Transverse colon (tissue), 4 donors: ENCODE measurements at regions not wholly inside any gene's neighbourhood (a gene's known extent, or its start where the extent isn't known, plus 50 kb on each side); places are given as distances from the start of the nearest gene placed in this dataset.

ENCODE experiments used
- POLR2A ChIP-seq: fragments of 450-650 bp; IDR thresholded peaks from one replicate; pipeline ENCODE4 v1.6.1; 2016; ENCODE audit warnings: antibody characterized with exemption, mild to moderate bottlenecking, moderate library complexity
- POLR2AphosphoS5 ChIP-seq, 3 donors: sonication (generic); formaldehyde crosslinking; IDR thresholded peaks; one replicate each; pipeline ENCODE4 v1.6.1; 2016; ENCODE audit warnings: antibody characterized with exemption in 3 of 3
- TF ChIP-seq, protein P1 (sequence below), 5 experiments: fragments of 200-600 bp in 3 of 5; fragments of 450-650 bp in 2 of 5; sonication (generic) in 3 of 5; IDR thresholded peaks; 1 replicate in 2 of 5; 2 replicates in 3 of 5; pipeline ENCODE4 v1.5.1; 2016 to 2017; ENCODE audit warnings: antibody characterized with exemption in 5 of 5, inconsistent platforms in 3 of 5, mild to moderate bottlenecking in 2 of 5, moderate library complexity in 1 of 5

DNA sequence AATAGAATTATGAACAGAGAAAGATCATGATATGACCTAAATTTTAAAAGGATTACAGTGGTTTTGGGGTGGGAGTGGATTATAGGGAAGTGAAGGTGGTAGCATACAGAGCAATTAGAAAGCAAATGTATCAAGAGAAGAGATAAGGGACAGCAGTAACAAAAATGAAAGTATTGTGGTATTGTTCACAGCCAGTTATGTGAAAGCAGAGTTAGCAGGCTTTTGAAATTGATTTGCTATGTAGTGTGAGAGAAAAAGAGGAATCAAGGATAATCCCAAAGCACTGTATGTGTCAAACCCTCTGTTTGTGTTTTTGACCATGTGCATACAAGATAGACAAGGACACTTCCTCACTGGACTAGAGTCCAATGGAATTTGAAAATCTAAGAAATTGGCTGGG, 1721.4 kb downstream of the PCDH9 start:
- no peak for TF ChIP-seq POLR2AphosphoS5 (IDR thresholded peaks at IDR 0.05)
- TF ChIP-seq, protein P1, sequence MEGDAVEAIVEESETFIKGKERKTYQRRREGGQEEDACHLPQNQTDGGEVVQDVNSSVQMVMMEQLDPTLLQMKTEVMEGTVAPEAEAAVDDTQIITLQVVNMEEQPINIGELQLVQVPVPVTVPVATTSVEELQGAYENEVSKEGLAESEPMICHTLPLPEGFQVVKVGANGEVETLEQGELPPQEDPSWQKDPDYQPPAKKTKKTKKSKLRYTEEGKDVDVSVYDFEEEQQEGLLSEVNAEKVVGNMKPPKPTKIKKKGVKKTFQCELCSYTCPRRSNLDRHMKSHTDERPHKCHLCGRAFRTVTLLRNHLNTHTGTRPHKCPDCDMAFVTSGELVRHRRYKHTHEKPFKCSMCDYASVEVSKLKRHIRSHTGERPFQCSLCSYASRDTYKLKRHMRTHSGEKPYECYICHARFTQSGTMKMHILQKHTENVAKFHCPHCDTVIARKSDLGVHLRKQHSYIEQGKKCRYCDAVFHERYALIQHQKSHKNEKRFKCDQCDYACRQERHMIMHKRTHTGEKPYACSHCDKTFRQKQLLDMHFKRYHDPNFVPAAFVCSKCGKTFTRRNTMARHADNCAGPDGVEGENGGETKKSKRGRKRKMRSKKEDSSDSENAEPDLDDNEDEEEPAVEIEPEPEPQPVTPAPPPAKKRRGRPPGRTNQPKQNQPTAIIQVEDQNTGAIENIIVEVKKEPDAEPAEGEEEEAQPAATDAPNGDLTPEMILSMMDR (IDR thresholded peaks at IDR 0.05), result no peak
- TF ChIP-seq POLR2A, result no peak
